ENCODE measurements at regions not wholly inside any gene's neighbourhood (a gene's known extent, or its start where the extent isn't known, plus 50 kb on each side); places are given as distances from the start of the nearest gene placed in this dataset.

DNA sequence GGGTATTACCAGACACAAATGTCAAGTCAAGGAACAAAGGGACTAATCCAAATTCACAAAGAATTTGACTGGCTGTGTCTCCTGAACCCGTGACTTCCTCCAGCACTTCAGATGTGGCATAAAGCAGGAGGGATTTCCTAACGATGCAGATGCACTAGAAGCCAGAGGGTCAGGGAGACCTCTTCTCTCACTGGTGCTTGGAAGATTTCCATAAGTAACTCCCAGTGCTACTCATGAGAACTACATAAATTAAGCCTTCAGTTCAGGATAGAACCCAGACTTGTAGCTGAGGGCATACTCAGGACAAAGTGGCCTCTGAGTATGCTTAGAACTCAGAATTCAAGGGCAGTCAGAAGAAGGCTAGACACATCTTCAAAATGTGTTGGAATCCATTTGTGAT lies 83.6 kb upstream of the NRIP1 start:
- no peaks in the 10 kb centered on the region for H3K4me1 ChIP-seq
- DNase-seq (no peak), ATAC-seq (ENCODE audit: low FRiP score in 2 of 2) (no peak)
- H3K4me3 ChIP-seq: no peak overlapping the region
- H3K36me3 ChIP-seq: no peaks in the 10 kb centered on the region
- no peaks in the 10 kb centered on the region for H3K9me3 ChIP-seq
- 62 to 86% methylated on average over 2 of the region's 2 CpGs for WGBS, 2 donors
- TF ChIP-seq, protein P1, sequence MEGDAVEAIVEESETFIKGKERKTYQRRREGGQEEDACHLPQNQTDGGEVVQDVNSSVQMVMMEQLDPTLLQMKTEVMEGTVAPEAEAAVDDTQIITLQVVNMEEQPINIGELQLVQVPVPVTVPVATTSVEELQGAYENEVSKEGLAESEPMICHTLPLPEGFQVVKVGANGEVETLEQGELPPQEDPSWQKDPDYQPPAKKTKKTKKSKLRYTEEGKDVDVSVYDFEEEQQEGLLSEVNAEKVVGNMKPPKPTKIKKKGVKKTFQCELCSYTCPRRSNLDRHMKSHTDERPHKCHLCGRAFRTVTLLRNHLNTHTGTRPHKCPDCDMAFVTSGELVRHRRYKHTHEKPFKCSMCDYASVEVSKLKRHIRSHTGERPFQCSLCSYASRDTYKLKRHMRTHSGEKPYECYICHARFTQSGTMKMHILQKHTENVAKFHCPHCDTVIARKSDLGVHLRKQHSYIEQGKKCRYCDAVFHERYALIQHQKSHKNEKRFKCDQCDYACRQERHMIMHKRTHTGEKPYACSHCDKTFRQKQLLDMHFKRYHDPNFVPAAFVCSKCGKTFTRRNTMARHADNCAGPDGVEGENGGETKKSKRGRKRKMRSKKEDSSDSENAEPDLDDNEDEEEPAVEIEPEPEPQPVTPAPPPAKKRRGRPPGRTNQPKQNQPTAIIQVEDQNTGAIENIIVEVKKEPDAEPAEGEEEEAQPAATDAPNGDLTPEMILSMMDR (IDR thresholded peaks at IDR 0.05): no peak
- no peak for TF ChIP-seq EP300 (IDR thresholded peaks at IDR 0.05)
- no peak for TF ChIP-seq POLR2AphosphoS5 (IDR thresholded peaks at IDR 0.05)
- TF ChIP-seq POLR2A (IDR thresholded peaks at IDR 0.05): no peak
- no peak overlapping the region for H3K27ac ChIP-seq
- no peaks in the 10 kb centered on the region for H3K27me3 ChIP-seq

DNA sequence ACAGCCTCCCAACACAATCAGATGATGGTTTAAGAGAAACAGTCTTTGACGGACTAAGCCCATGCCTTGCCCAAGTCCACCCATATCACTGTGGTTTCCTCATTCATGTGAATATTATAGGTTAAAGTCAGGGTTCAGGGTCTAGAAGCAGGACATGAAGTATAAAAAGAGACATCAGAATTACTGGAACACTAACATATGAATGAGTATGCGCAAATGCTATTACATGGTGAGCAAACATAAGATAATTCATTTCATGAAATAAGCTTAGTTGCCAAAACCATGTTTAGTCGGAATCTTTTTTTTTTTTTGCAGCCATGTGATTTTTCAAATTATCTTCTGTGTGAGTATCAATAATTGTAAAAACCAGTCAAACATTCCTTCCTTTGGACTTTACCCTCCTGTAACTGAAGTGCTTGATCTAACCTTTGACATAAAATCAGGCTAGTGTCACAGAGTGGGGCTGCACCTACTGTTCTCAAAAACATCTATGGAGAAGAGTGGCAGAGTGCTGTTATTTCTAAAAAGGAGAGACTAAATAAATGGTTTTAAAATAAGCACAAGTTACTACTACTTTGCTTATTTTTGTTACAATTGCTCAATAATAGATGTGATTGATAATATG lies 84.9 kb upstream of the NRIP1 start:
- 94 to 96% methylated on average over 3 of the region's 3 CpGs for WGBS, 2 donors
- TF ChIP-seq POLR2AphosphoS5 (IDR thresholded peaks at IDR 0.05): no peak
- TF ChIP-seq EP300 (IDR thresholded peaks at IDR 0.05): no peak
- TF ChIP-seq, protein P1 (IDR thresholded peaks at IDR 0.05): no peak
- no peak for TF ChIP-seq POLR2A (IDR thresholded peaks at IDR 0.05)
- no peaks in the 10 kb centered on the region for H3K36me3 ChIP-seq
- no peaks in the 10 kb centered on the region for H3K27me3 ChIP-seq
- H3K4me1 ChIP-seq: no peaks in the 10 kb centered on the region
- no peak overlapping the region for H3K27ac ChIP-seq
- ATAC-seq (ENCODE audit: low FRiP score in 2 of 2) (no peak), DNase-seq (no peak)
- no peak overlapping the region for H3K4me3 ChIP-seq
- no peaks in the 10 kb centered on the region for H3K9me3 ChIP-seq

- Histone ChIP-seq H3K4me3 (no peak overlapping the region), H3K27me3 (no peaks in the 10 kb centered on the region), H3K27ac (no peak overlapping the region), H3K9me3 (no peaks in the 10 kb centered on the region), H3K4me1 (no peaks in the 10 kb centered on the region), H3K36me3 (no peaks in the 10 kb centered on the region)
- ATAC-seq (ENCODE audit: low FRiP score in 2 of 2): peak in 1 of 2 donors; percentile 45
- WGBS, 2 donors: 75 to 78% methylated on average over 4 of the region's 4 CpGs
- TF ChIP-seq, protein P1 (IDR thresholded peaks at IDR 0.05): no peak
- TF ChIP-seq EP300 (IDR thresholded peaks at IDR 0.05): no peak
- no peak for TF ChIP-seq POLR2AphosphoS5 (IDR thresholded peaks at IDR 0.05)
- TF ChIP-seq POLR2A (IDR thresholded peaks at IDR 0.05): no peak
- DNase-seq: no peak
These were observed 86.7 kb upstream of the NRIP1 start for GRCh38 chr21:15151385-15152103.

GRCh38 chr21:15152591-15152990 lies 87.8 kb upstream of the NRIP1 start:
- DNase-seq: no peak
- no peaks in the 10 kb centered on the region for H3K4me1 ChIP-seq
- no peaks in the 10 kb centered on the region for H3K36me3 ChIP-seq
- H3K27ac ChIP-seq: no peak overlapping the region
- H3K27me3 ChIP-seq: no peaks in the 10 kb centered on the region
- peaks cover 0 to 6% (median 0%) of the 10 kb centered on the region in 4 donors for H3K9me3 ChIP-seq
- no peak for ATAC-seq (ENCODE audit: low FRiP score in 2 of 2)
- WGBS, 2 donors: 60 to 70% methylated on average over 3 of the region's 3 CpGs
- no peak overlapping the region for H3K4me3 ChIP-seq
- no peak for TF ChIP-seq POLR2AphosphoS5 (IDR thresholded peaks at IDR 0.05)
- TF ChIP-seq POLR2A (IDR thresholded peaks at IDR 0.05): no peak
- TF ChIP-seq, protein P1 (IDR thresholded peaks at IDR 0.05): no peak
- TF ChIP-seq EP300 (IDR thresholded peaks at IDR 0.05): no peak
